GM12864 (cell line): ENCODE measurements at regions not wholly inside any gene's neighbourhood (a gene's known extent, or its start where the extent isn't known, plus 50 kb on each side); places are given as distances from the start of the nearest gene placed in this dataset.
"Not testable (repeated sequence)": the region's sequence is repeated elsewhere in the genome, so short reads cannot be mapped to it uniquely, and the experiment has no call there.

ENCODE experiments used
- DNase-seq: peaks from one replicate; pipeline ENCODE4 v3.0.0-alpha.2; 2011; ENCODE audit warnings: low read depth
- H3K4me3 ChIP-seq: 2 replicates; pipeline ENCODE4 v1.5.1; 2011; ENCODE audit warnings: mild to moderate bottlenecking, low read depth, low read length, control low read depth
- CTCF ChIP-seq: IDR thresholded peaks from 2 replicates; pipeline ENCODE4 v1.5.1; 2011; ENCODE audit warnings: low read depth, mild to moderate bottlenecking, moderate library complexity, low read length, control low read depth, inconsistent platforms; ENCODE audit errors: missing control alignments

GRCh38 chr13:20301403-20302071 is 69.4 kb upstream of the GJB6 start:
- DNase-seq = no peak
- H3K4me3 ChIP-seq = no peak overlapping the region
- TF ChIP-seq CTCF = no peak

- H3K4me3 ChIP-seq = no peak overlapping the region
- no peak for DNase-seq
- no peak for TF ChIP-seq CTCF
Measured at GRCh38 chr13:20301015-20301402, 68.9 kb upstream of the GJB6 start.

GRCh38 chr13:20297181-20297580 is 65.1 kb upstream of the GJB6 start:
- DNase-seq = no peak
- no peak overlapping the region for H3K4me3 ChIP-seq
- no peak for TF ChIP-seq CTCF

- TF ChIP-seq CTCF = no peak
- H3K4me3 ChIP-seq = no peak overlapping the region
- DNase-seq = no peak
Measured at GRCh38 chr13:20295956-20296355, 63.8 kb upstream of the GJB6 start.

- peak; percentile 23 for TF ChIP-seq CTCF
- DNase-seq = no peak
- H3K4me3 ChIP-seq = no peak overlapping the region
Measured at GRCh38 chr13:20294497-20294896, 62.4 kb upstream of the GJB6 start.

- H3K4me3 ChIP-seq, DNase-seq: not testable (repeated sequence)
Measured at GRCh38 chr13:20292301-20292700, 60.2 kb upstream of the GJB6 start.

- no peak for DNase-seq
- H3K4me3 ChIP-seq = no peak overlapping the region
- no peak for TF ChIP-seq CTCF
Measured at GRCh38 chr13:20291675-20292074, 59.6 kb upstream of the GJB6 start.
